Tibial nerve (tissue), 3 donors: ENCODE measurements at regions not wholly inside any gene's neighbourhood (a gene's known extent, or its start where the extent isn't known, plus 50 kb on each side); places are given as distances from the start of the nearest gene placed in this dataset.

Source experiments
- CTCF ChIP-seq, 5 experiments: fragments of 200-600 bp in 3 of 5; fragments of 450-650 bp in 2 of 5; sonication (generic) in 3 of 5; IDR thresholded peaks; one replicate each; pipeline ENCODE4 v1.5.1; 2016 to 2019; ENCODE audit warnings: antibody characterized with exemption in 5 of 5, mild to moderate bottlenecking in 3 of 5, moderate library complexity in 2 of 5
- POLR2A ChIP-seq, 2 donors: fragments of 450-650 bp; IDR thresholded peaks; one replicate each; pipeline ENCODE4 v1.6.1; 2017; ENCODE audit warnings: antibody characterized with exemption in 2 of 2, mild to moderate bottlenecking in 2 of 2, moderate library complexity in 2 of 2

DNA sequence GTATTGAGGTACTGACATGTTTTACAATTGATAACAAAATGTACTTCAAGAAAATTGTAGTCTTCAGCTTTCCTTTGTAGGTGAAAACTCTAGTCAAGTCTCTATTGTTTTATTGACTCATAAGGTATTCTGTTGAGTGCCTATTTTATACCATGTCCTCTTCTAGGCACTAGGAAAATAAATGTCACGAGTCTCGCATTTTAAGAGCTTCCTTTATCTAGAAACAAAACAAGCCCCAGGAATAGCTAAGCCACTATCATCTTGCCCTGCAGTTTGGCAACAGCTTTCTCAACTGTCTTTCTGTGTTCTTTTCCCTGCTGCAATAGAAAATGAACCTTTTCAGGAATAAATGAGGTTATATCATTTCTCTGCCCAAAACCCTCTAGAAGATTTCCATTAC lies 288.5 kb upstream of the NEGR1 start:
- TF ChIP-seq CTCF (IDR thresholded peaks at IDR 0.05): no peak
- no peak for TF ChIP-seq POLR2A (IDR thresholded peaks at IDR 0.05)
